HG02885 (cell line): ENCODE measurements at regions not wholly inside any gene's neighbourhood (a gene's known extent, or its start where the extent isn't known, plus 50 kb on each side); places are given as distances from the start of the nearest gene placed in this dataset.

Experiments
- ATAC-seq: cut with Tn5 transposase; IDR thresholded peaks from one replicate; pipeline ENCODE4 v1.9.1; 2021; ENCODE audit warnings: mild to moderate bottlenecking; ENCODE audit not compliant: unreplicated experiment, poor library complexity

GRCh38 chr6:22036275-22036674 lies 260.6 kb downstream of the PRL start:
- ATAC-seq, result peak; percentile 69

GRCh38 chr6:22036699-22037098 lies 260.1 kb downstream of the PRL start:
- ATAC-seq, result peak; percentile 21

- no peak for ATAC-seq
Measured at GRCh38 chr6:22041797-22042480, 254.9 kb downstream of the PRL start.

DNA sequence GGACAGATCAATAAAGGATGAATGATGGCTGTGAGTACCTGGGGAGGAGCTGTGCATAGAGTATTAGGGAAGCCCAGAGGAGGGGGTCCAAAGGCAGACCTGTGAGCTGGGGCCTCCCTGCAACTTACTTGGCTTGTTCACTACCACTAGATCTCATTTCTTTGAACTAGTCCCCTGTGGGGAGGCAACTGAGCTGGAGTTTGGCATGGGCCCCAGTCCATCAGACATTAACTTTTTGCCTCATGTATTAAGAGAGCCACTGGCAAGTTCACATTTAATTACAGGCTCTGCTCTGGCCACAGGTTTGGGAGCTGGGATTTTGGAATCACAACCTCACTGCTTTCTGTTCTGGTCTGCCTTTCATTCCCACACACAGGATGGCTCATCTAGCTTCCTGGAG lies 254.1 kb downstream of the PRL start:
- no peak for ATAC-seq

DNA sequence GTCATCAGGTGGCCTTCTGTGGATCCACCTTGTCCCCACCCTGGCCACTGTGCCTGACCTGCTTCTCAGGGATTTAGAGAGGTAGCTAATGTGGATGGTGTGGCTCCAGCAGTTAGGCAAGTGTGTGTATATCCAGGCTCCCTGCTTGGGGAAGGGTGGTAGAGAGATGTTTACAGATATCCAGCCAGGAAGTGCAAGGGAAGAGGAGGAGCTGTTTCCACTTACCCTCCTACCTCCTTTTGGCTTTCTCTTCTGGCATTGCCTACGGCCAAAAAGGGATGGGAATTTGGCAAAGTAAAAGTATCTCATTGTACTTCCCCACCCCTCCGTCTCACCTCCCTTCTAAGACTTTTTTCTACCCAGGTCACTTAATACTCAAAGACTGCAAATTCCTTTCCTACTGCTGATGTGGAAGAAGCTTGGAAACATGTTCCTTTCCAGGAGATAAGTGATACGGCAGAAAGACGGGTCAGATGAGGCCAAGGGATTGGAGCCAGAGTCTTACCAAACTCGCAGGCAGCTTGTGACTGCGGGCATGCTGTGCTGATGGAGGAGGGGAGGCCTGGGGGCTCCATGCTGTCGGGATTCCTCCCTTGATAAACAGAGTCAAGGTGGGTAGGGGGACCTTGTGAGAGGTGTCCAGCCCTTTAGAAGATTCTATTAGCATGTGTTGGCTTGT lies 253.4 kb downstream of the PRL start:
- no peak for ATAC-seq

DNA sequence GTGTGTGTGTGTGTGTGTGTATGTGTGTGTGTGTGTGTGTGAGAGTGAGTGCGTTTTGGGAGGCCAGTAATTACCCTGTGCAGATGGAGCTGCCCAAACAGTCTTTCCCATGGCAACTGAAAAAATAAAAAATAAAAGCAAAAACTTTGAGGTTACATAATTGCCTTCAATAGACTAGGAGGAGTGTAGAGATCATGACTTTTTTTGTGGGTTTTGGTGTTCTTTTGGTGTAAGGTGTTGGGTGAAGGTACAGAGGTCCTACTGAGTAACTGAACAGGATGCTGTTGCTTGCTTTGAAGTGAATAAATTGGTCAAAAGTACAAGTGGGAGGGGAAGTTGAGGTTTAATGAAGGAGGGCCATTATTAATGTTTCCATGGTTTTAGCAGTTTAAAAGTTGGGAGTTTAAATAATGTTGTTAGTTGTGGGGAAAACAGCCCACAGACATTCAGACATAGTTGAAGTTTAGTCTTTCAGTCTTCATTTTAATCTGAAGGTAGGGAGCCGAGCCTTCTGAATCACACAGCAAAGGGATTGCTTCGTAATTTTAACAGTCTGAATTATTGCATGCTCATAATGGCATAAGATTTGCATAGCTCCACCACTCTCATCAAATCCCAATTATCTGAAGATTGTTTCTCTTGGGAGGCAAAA lies 251.4 kb downstream of the PRL start:
- no peak for ATAC-seq

- ATAC-seq, result no peak
Measured at GRCh38 chr6:22049002-22049401, 247.8 kb downstream of the PRL start.

DNA sequence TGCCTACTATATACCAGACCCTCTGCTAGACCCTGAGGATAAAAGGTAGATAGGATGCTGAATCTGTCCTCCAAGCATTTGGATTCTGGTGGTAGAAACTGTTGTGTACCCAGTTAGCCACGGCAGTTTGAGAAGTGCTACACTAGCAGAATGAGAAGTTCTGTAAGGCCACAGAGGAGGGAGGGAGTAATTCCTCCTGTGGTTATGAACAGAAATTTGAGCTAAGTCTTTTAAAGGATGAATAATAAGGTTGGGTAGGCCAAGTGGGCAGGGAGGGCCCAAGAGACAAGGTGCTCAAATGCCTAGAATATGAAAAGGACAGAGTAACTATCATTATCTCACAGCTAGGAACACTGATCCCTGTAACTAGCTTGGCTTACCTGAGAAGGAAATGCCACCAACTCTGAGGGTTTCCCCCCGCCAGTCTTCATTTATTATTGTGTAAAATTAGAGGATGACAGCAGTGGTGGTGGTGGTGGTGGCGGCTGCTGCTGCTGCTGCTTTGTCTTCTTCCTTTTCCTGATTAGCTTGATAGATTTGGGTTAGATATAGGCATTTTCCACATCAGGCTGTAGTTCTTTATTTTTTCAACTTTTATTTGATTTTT lies 243.3 kb downstream of the PRL start:
- ATAC-seq, result no peak

DNA sequence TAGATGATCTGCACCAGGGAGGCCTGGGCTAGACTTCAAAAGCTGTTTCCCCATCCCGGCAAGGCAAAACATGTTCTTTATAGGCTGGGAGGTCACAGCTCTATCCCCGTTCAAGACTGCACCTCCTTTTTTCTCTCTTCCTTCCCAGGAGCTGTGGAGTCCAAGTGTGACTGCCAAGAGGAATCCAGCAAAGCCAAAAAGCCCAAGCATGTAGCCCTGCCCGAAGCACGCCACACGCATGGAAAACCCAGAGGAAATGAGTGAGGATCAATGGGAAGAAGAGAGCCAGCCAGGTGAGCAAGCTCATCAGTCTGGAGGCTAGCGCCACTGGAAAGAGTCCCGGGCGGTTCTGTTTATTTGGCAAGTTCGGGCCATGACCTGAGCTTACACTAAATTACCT lies 240.4 kb downstream of the PRL start:
- no peak for ATAC-seq

GRCh38 chr6:22057962-22058361 lies 238.9 kb downstream of the PRL start:
- no peak for ATAC-seq

DNA sequence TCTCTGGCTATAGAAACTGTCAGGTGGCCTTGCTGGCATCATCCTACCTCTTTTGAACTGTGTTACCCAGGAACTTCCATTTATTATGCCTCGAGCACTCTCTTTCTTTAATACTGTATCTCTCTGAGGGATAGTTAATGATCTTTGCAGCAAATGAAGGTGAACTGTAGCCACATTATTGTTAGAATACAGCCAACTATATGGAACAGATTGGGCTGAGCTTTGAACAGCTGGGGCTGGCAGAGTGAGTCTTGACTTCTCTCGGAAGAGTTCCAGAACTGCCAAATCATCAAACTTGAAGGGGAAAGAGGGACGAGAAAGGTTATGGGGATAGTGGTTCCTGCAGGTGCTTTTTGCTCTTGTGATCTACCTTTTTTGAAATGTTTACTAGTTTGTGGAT lies 237.7 kb downstream of the PRL start:
- no peak for ATAC-seq

DNA sequence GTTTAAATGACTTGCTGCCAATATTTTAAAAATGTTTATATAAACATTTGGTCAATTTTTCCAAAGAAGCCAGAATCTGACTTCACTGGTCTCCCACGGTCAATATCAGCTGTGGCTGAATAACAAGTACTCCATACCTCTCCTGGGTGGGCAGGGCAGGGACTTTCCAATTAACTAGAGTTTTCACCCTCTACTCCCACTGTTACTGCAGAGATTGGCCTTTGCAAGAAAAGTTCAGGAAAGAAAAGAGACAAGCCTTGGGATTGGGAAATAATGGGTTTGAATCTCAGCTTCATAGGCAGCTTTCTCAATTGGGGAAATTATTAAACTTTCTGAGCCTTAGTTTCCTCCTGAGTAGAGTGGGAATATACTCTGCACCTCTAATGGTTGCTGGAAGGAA lies 236.9 kb downstream of the PRL start:
- ATAC-seq, result no peak

- ATAC-seq, result peak; percentile 63
Measured at GRCh38 chr6:22062807-22063408, 233.9 kb downstream of the PRL start.

DNA sequence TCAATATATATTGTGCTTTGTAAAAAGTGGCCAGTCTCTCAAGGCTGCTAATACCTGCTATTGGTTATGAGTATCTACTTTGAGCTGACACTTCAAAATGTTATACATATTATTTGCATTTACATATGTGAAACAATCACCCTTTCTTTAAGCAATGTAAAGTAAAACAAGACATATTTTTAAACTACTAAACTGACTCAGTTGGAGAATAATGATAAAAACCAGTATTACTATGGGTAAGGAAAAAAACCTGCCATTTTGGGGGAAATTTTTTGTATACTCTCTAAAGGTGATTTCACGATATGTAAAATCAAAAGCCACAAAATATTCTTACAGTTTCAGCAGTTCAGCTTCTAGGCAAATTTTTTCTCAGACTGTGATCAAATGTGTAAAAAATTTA lies 232.3 kb downstream of the PRL start:
- no peak for ATAC-seq

DNA sequence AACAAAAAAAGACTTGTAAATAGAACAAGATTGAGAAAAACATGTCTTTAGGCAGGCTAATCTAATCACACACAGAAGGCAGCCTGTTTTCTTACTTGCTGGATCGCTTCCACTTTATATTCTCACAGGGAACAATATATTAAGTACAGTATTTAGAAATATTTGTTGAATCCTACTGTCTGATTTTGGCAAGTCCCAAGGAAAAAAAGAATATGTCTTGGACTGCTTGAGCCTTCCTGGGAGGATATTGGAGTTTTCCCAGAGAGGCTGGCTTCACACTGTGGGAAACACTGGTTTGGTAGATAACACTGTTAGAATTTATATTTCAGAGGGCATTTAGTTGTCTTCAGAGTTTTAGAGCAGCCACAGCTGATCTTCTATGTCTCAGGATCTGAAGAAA lies 229.7 kb downstream of the PRL start:
- no peak for ATAC-seq

DNA sequence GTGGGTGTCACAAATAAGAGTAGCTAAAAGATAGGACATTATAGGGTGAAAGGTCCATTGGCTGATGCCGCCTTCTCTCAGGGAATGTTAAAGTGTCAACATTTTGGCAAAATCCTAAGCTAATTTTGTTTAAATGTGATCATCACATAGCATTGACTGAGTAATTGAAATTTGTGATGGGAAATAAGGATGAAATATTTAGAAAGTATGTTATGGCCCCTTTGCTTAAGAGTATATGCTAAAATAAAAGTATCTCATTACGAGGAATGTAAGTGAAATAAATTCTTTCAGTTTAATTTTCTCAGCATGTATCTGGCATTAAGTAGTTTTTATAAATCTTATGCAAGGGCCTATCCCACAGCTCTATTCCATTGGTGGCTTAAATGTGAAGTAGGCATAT lies 229.2 kb downstream of the PRL start:
- ATAC-seq, result no peak

DNA sequence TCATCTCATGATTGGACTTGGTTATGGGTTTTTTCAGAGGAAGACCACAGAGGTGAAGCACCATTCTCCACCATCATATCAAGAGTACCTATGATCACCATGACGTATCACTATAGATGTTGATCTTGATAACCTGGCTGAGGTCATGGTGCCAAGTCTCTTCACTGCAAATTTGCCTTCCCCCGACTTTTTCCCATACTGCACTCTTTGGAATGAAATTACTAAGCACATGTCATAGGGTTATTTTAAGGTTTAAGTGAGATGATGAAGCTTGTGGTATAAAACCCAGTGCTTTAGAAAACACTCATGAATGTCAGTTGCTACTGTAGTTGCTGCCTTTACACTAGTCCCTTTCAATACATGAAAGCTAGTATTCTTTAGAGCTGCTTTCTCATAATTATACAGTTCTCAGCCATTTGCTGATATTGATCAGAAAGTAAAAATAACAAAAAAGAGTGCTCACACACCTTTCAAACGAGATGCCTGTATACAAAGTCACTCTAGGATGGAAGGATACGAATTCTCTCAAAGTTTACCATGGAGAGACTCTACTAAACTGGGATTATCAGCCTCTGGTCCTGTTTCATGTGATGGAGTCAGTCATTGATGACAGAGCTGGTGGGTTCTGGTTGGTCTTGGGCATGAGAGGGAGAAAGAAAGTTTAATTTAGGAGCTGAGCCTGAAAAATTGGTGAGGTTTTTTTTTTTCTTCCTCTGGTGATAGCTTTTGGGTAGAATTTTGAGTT lies 228.1 kb downstream of the PRL start:
- ATAC-seq, result peak; percentile 69

DNA sequence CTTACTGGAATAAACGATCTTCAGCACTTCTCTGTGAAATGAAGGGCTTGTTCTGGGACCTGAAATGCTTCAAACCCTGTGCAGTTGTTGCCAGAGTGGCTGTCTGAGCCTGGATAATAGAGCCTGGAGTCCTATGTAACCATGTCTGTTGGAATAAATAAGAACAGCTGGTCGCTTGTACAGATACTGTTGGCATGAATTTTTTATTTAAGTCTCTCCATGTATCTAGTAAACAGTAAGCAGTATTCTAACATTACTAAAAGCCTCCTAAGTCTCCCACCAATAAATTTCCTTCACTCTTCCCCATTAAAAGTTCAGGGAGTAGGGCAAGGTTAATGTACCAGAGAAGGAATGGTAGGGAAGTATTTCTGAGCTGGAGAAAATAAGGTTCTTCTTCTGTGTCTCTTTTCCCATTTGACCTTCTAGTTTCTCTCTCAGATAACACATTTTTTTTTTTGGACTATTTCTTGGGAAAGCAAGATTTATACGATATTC lies 227.5 kb downstream of the PRL start:
- no peak for ATAC-seq

- ATAC-seq, result no peak
Measured at GRCh38 chr6:22071270-22072041, 225.4 kb downstream of the PRL start.
